ENCODE measurements at regions not wholly inside any gene's neighbourhood (a gene's known extent, or its start where the extent isn't known, plus 50 kb on each side); places are given as distances from the start of the nearest gene placed in this dataset.

- Mint-ChIP-seq H3K9me3 (ENCODE audit: unreplicated experiment) (peaks cover 14% of the 10 kb centered on the region), H3K27ac (ENCODE audit: unreplicated experiment) (no peak overlapping the region), H3K4me3 (ENCODE audit: unreplicated experiment) (no peak overlapping the region), H3K36me3 (ENCODE audit: low read depth, unreplicated experiment) (no peaks in the 10 kb centered on the region), H3K27me3 (ENCODE audit: low read depth, unreplicated experiment) (peaks cover 27% of the 10 kb centered on the region), H3K4me1 (ENCODE audit: low read depth, unreplicated experiment) (no peaks in the 10 kb centered on the region)
- DNase-seq (ENCODE audit: low read depth) (no peak), FAIRE-seq (no peak)
- no peak overlapping the region for H3K4me2 ChIP-seq (ENCODE audit: low read length)
- H4K20me1 ChIP-seq (ENCODE audit: insufficient read depth, low read length): no peaks in the 10 kb centered on the region
- no peaks in the 10 kb centered on the region for H3K4me1 ChIP-seq (ENCODE audit: insufficient read depth, low read length)
- no peak overlapping the region for H3K27ac ChIP-seq (ENCODE audit: low read depth, low read length)
- no peak overlapping the region for H3K4me3 ChIP-seq (ENCODE audit: insufficient read depth, low read depth, low read length)
- no peak overlapping the region for H3K9ac ChIP-seq (ENCODE audit: low read length)
- no peaks in the 10 kb centered on the region for H3K36me3 ChIP-seq (ENCODE audit: insufficient read depth, low read length)
- H3K9me3 ChIP-seq (ENCODE audit: insufficient read depth, low read depth, low read length): peaks cover 12% of the 10 kb centered on the region
- no peak overlapping the region for H2AFZ ChIP-seq (ENCODE audit: low read depth, low read length)
- TF ChIP-seq CTCF (IDR thresholded peaks at IDR 0.05; ENCODE audit: insufficient read depth, low read depth, low read length) (no peak), EZH2 (IDR thresholded peaks at IDR 0.05; ENCODE audit: insufficient read depth, low read length) (no peak)
- no peaks in the 10 kb centered on the region for H3K79me2 ChIP-seq (ENCODE audit: insufficient read depth, low read length)
- H3K27me3 ChIP-seq (ENCODE audit: insufficient read depth, low read length): peaks cover 7% of the 10 kb centered on the region
These were observed 65.4 kb upstream of the NKX1-1 start for GRCh38 chr4:1471443-1472147.

- Histone ChIP-seq H3K4me3 (ENCODE audit: insufficient read depth, low read depth, low read length) (no peak overlapping the region), H4K20me1 (ENCODE audit: insufficient read depth, low read length) (no peaks in the 10 kb centered on the region), H3K9me3 (ENCODE audit: insufficient read depth, low read depth, low read length) (peaks cover 12% of the 10 kb centered on the region), H3K36me3 (ENCODE audit: insufficient read depth, low read length) (no peaks in the 10 kb centered on the region), H3K27ac (ENCODE audit: low read depth, low read length) (no peak overlapping the region), H3K27me3 (ENCODE audit: insufficient read depth, low read length) (peaks cover 7% of the 10 kb centered on the region), H3K9ac (ENCODE audit: low read length) (no peak overlapping the region), H3K4me1 (ENCODE audit: insufficient read depth, low read length) (no peaks in the 10 kb centered on the region), H2AFZ (ENCODE audit: low read depth, low read length) (no peak overlapping the region), H3K79me2 (ENCODE audit: insufficient read depth, low read length) (no peaks in the 10 kb centered on the region), H3K4me2 (ENCODE audit: low read length) (no peak overlapping the region)
- H3K27me3 Mint-ChIP-seq (ENCODE audit: low read depth, unreplicated experiment): peaks cover 27% of the 10 kb centered on the region
- peaks cover 14% of the 10 kb centered on the region for H3K9me3 Mint-ChIP-seq (ENCODE audit: unreplicated experiment)
- no peak for DNase-seq (ENCODE audit: low read depth)
- no peak overlapping the region for H3K27ac Mint-ChIP-seq (ENCODE audit: unreplicated experiment)
- no peak for FAIRE-seq
- H3K36me3 Mint-ChIP-seq (ENCODE audit: low read depth, unreplicated experiment): no peaks in the 10 kb centered on the region
- no peaks in the 10 kb centered on the region for H3K4me1 Mint-ChIP-seq (ENCODE audit: low read depth, unreplicated experiment)
- TF ChIP-seq EZH2 (IDR thresholded peaks at IDR 0.05; ENCODE audit: insufficient read depth, low read length) (no peak), CTCF (IDR thresholded peaks at IDR 0.05; ENCODE audit: insufficient read depth, low read depth, low read length) (no peak)
- H3K4me3 Mint-ChIP-seq (ENCODE audit: unreplicated experiment): no peak overlapping the region
These were observed 64.7 kb upstream of the NKX1-1 start for GRCh38 chr4:1470816-1471442.

- H3K27ac ChIP-seq (ENCODE audit: low read depth, low read length): no peak overlapping the region
- no peak overlapping the region for H3K4me2 ChIP-seq (ENCODE audit: low read length)
- Mint-ChIP-seq H3K27me3 (ENCODE audit: low read depth, unreplicated experiment) (peaks cover 24% of the 10 kb centered on the region), H3K4me1 (ENCODE audit: low read depth, unreplicated experiment) (no peaks in the 10 kb centered on the region), H3K9me3 (ENCODE audit: unreplicated experiment) (peaks cover 12% of the 10 kb centered on the region), H3K27ac (ENCODE audit: unreplicated experiment) (no peak overlapping the region), H3K4me3 (ENCODE audit: unreplicated experiment) (no peak overlapping the region), H3K36me3 (ENCODE audit: low read depth, unreplicated experiment) (no peaks in the 10 kb centered on the region)
- H3K4me1 ChIP-seq (ENCODE audit: insufficient read depth, low read length): no peaks in the 10 kb centered on the region
- no peaks in the 10 kb centered on the region for H3K79me2 ChIP-seq (ENCODE audit: insufficient read depth, low read length)
- TF ChIP-seq CTCF (IDR thresholded peaks at IDR 0.05; ENCODE audit: insufficient read depth, low read depth, low read length) (no peak), EZH2 (IDR thresholded peaks at IDR 0.05; ENCODE audit: insufficient read depth, low read length) (no peak)
- peaks cover 12% of the 10 kb centered on the region for H3K9me3 ChIP-seq (ENCODE audit: insufficient read depth, low read depth, low read length)
- H4K20me1 ChIP-seq (ENCODE audit: insufficient read depth, low read length): no peaks in the 10 kb centered on the region
- peaks cover 7% of the 10 kb centered on the region for H3K27me3 ChIP-seq (ENCODE audit: insufficient read depth, low read length)
- no peaks in the 10 kb centered on the region for H3K36me3 ChIP-seq (ENCODE audit: insufficient read depth, low read length)
- no peak for DNase-seq (ENCODE audit: low read depth)
- no peak for FAIRE-seq
- H2AFZ ChIP-seq (ENCODE audit: low read depth, low read length): no peak overlapping the region
- no peak overlapping the region for H3K9ac ChIP-seq (ENCODE audit: low read length)
- no peak overlapping the region for H3K4me3 ChIP-seq (ENCODE audit: insufficient read depth, low read depth, low read length)
These were observed 64.1 kb upstream of the NKX1-1 start for GRCh38 chr4:1470393-1470670.

All from astrocyte (in vitro differentiated cells and primary cell).